GM21423 (cell line): ENCODE measurements at regions not wholly inside any gene's neighbourhood (a gene's known extent, or its start where the extent isn't known, plus 50 kb on each side); places are given as distances from the start of the nearest gene placed in this dataset.
"Not testable (repeated sequence)": the region's sequence is repeated elsewhere in the genome, so short reads cannot be mapped to it uniquely, and the experiment has no call there.

Experiments used
- ATAC-seq: cut with Tn5 transposase; IDR thresholded peaks from one replicate; pipeline ENCODE4 v1.9.1; 2021; ENCODE audit warnings: mild to moderate bottlenecking, moderate library complexity; ENCODE audit not compliant: unreplicated experiment

DNA sequence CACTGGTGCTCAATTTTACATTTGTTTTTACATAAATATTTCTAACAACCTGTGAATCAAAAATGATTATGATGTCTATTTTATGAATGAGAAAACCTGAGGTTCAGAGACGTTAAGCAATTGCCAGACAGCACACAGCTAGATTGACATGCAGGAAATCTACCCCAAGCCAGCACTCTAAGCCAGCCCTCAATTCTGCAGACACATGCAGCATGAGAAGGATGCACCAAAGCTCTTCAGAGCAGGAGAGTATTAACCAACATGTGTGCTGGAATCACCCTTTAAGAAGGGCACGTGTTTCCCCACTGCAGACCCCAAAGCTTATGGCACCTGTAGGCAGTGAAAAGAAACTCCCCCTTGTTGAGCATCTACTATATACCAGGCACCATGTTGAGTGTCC lies 126.1 kb upstream of the ARHGEF3 start:
- ATAC-seq: no peak

GRCh38 chr3:56926947-56927282 lies 125.2 kb upstream of the ARHGEF3 start:
- ATAC-seq: no peak

DNA sequence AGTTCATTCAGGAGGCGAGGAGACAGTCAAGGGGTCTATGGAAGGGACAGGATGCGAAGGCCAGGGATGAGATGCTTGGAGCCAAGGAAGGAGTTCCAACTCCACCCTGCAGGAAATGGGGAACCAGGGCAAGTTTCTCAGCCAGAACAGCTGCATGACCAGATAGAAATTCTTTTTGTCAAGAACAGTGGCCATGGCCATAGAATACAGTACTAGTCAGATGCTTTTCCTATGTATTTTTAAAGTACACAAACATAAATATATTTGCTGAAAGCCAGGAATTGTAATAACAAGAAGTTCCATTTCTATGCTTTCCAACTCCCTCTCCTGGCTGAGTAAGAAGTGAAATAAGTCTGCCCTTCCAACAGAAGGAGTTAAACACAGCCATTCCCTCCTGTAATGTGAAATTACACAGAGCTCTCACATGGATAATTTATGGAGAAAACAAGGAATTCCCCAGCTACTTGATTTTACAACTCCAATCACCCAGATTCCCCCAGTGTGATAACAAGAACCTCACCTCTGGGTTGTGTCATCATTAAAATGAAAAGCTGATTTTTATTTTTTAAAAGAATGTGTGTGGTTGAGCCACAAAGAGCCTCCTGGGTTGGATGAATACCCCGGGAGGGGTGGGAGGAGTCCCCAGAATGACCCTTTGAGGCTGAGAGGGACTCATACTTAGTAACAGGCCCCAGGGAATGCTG lies 124.6 kb upstream of the ARHGEF3 start:
- no peak for ATAC-seq

DNA sequence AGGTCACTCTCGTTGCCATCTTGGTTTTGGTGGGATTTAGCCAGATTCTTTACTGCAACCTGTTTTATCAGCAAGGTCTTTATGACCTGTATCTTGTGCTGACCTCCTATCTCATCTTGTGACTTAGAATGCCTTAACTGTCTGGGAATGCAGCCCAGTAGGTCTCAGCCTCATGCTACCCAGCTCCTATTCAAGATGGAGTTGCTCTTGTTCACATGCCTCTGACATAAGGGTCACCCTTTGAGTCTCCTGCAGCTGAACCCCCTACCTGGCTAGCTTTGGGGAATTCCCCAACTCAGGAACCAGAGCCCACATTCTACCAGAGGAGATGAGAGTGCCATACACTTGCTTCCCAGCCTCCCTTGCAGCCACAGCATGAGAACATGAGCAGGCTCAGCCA lies 123.0 kb upstream of the ARHGEF3 start:
- not testable (repeated sequence) for ATAC-seq

DNA sequence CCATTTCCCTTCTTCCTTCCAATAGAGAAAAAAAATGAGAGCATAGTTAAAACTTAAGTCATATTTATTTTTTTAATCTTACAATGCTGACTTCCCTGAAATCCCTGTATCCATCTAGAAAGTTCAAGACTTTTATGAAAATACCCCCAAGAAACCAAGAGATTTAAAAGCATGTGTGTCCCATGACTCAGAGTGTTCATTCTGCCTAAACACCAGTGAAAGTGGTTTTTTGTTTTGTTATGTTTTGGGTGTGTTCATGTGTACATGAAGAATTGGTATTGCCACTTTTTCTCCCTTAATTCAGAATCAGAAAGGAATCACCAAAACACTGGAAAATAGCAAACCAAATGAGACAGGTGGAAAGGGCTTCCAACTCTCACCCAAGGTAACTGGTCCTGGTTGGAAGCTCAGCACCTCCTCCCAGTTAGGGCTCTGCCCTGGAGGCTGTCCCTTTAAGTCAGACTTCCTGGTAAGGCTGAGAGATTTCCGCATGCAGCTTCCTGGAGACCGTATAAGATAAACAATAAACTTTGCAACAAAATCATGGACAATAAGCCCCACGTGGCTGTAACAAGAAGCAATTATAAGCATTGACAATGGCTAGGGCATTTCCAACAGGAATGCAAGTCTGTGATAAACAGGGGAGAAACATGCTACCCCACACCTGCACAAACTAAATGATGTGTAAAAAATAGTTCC lies 121.9 kb upstream of the ARHGEF3 start:
- no peak for ATAC-seq

DNA sequence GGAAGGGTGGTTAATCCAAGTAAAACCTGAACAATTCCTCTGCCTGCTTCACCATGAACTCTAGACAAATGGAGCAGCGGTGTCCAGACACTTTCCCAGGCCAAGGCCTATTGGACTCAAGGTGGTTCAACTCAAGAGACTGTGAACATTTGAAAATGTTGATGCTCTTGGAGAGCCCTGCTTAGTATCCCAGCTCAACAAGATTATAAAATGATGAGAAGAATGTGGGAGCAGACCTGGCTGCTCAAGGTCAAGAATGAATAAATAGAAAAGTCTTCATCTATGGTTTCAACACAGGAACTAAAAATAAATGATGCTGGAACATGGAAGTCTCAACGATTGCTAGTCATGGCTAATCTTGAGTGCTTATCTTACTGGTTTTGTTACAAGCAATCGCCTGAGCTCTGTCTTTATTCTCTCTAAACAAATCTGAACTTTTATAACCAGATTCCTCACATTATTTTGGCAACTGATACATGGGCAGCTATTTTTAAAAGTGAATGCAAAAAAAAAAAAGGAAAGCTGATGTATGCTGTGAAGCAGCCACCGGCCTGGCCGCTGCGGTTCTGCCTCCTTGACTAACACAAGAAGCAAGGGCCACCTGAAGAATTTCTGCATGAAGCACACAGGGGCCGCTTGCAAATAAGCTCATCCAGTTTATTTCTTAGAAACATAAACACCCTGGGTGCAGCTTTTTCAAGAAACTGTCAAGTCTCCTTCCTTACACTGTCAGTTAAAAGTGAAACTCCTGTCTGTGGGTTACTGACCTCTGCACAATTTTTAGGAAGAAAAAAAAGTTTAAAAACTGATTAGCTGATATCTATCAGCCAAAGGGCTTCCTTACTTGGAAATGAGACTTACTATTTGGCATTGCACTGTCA lies 120.1 kb upstream of the ARHGEF3 start:
- ATAC-seq: no peak

- no peak for ATAC-seq
These were observed 118.0 kb upstream of the ARHGEF3 start for GRCh38 chr3:56919797-56920195.

GRCh38 chr3:56919137-56919796 lies 117.5 kb upstream of the ARHGEF3 start:
- ATAC-seq: no peak

- ATAC-seq: peak; percentile 51
These were observed 116.4 kb upstream of the ARHGEF3 start for GRCh38 chr3:56918111-56918568.

- peak; percentile 63 for ATAC-seq
These were observed 115.8 kb upstream of the ARHGEF3 start for GRCh38 chr3:56917361-56918110.

GRCh38 chr3:56916716-56917360 lies 115.1 kb upstream of the ARHGEF3 start:
- no peak for ATAC-seq

DNA sequence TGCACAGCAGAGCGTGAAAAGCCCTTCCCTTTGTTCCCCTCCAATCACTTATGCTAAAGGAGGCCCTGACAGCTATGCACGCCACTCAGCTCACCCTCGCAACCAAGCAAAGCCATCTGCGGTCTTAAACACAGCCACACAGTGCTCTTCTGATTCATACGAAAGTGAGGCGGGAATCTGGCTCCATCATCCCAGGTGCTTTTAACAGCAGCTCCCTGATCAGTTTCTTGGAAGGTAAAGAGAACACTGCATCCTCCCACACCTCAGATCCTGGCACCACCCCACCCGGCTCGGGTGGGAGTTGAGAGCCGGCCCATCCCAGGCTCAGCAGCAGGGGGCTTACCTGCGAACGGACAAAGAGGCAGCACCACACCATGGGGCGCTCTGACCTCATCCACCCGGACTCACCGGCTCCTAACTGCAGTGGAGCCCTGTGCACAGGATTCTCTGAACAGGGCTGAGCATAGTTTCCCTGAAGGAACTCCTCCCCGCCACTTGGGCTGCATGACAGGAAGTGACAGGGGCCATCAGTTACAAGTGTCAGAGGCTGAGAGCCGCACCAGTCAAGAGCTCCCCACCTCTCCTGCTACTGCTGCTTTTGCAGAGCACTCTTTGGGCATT lies 114.3 kb upstream of the ARHGEF3 start:
- ATAC-seq: peak; percentile 37

DNA sequence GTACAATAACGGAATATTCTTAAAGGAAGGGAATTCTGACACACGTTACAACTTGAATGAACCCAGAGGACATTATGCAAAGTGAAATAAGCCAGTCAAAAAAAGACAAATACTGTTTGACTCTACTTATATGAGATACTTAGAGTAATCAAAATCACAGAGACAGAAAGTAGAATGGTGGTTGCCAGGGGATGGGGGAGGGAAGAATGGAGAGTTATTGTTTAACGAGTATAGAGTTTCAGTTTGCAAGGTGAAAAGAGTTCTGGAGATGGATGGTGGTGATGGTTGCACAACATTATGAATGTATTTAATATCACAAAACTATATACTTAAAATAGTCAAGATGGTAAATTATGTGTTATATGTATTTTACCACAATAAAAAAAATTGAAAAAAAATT lies 112.9 kb upstream of the ARHGEF3 start:
- ATAC-seq: no peak

- ATAC-seq: no peak
These were observed 109.6 kb upstream of the ARHGEF3 start for GRCh38 chr3:56911363-56911762.

GRCh38 chr3:56909349-56909748 lies 107.6 kb upstream of the ARHGEF3 start:
- no peak for ATAC-seq

GRCh38 chr3:56908004-56908403 lies 106.3 kb upstream of the ARHGEF3 start:
- ATAC-seq: no peak

DNA sequence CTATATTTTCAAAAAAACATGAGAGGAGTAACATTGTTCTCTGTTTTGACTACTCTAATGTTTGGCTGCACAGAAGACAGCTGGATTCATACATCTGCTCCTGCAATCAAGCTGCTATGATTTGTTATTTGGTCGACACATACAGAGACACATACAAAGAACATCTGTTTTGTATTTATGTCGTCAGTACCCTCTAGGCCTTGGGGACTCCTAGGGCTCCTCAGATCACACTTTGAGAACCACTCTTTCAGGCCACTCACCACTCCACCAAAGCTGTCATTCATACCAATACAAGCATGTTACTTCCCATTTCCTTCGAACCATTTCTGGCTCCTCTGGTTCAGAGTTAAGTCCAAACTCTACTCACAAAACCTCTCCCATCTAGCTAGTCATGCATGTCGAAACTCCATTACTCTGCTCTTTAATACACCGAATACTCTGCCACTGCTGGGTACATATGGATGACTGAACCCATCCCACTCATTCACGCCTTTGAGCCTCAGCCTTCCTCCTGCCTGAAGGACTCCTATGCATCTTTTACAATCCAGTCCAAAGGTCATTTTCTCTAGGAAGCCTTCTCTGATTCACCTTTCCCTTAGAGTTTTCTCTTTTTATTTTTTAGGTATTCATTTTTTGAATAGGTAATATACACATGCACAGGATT lies 102.9 kb upstream of the ARHGEF3 start:
- ATAC-seq: no peak

DNA sequence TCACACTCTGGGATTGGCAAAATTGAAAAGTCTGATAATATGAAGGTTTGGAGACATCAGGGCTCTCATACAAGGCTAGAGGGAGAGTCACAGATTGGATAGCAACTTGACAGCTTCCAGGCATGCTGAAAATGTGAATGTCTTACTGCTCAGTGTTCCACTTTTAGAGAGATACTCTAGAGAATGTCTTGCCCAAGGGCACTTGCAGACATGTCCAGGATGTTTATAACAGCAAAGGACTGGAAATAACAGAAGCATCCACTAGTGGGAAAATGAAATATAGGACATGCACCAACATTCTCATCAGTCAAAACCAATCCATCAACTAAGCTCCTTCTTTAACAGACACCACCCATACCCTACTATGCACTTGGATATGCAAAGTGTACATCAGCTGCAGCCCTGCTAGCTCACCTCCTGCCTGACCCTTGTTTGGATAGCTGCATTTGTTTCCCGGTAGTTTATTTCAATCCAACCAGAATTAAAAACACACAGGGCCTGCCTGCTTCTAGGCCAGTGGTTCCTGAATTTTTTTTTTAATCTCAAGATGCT lies 101.6 kb upstream of the ARHGEF3 start:
- no peak for ATAC-seq
